ENCODE measurements at regions not wholly inside any gene's neighbourhood (a gene's known extent, or its start where the extent isn't known, plus 50 kb on each side); places are given as distances from the start of the nearest gene placed in this dataset.
"Not testable (repeated sequence)": the region's sequence is repeated elsewhere in the genome, so short reads cannot be mapped to it uniquely, and the experiment has no call there.

GRCh38 chr10:38423634-38424033, 329.5 kb downstream of the ZNF37A start:
- H3K9me3 ChIP-seq (ENCODE audit: control insufficient read depth, insufficient read depth, low read length); H3K4me3 ChIP-seq (ENCODE audit: low read length); H3K4me2 ChIP-seq (ENCODE audit: low read length); H3K4me1 ChIP-seq (ENCODE audit: control insufficient read depth, low read length); H3K27me3 ChIP-seq (ENCODE audit: control insufficient read depth, low read length); H3K79me2 ChIP-seq (ENCODE audit: control insufficient read depth, low read length); H3K9me2 ChIP-seq (replicated peaks; ENCODE audit: control insufficient read depth, low read length); H3K27ac ChIP-seq (ENCODE audit: low read depth, low read length); H3K36me3 ChIP-seq (ENCODE audit: control insufficient read depth, low read length); H3F3A ChIP-seq (ENCODE audit: control insufficient read depth, insufficient read depth); H4K20me1 ChIP-seq (ENCODE audit: control insufficient read depth, insufficient read depth, low read depth, low read length): not testable (repeated sequence)

- not testable (repeated sequence) for H3K9me3 ChIP-seq (ENCODE audit: control insufficient read depth, insufficient read depth, low read length); H3K9me2 ChIP-seq (replicated peaks; ENCODE audit: control insufficient read depth, low read length); H3F3A ChIP-seq (ENCODE audit: control insufficient read depth, insufficient read depth); H3K27me3 ChIP-seq (ENCODE audit: control insufficient read depth, low read length); H3K4me1 ChIP-seq (ENCODE audit: control insufficient read depth, low read length); H3K4me2 ChIP-seq (ENCODE audit: low read length); H3K4me3 ChIP-seq (ENCODE audit: low read length); H3K36me3 ChIP-seq (ENCODE audit: control insufficient read depth, low read length); H3K27ac ChIP-seq (ENCODE audit: low read depth, low read length); H3K79me2 ChIP-seq (ENCODE audit: control insufficient read depth, low read length); H4K20me1 ChIP-seq (ENCODE audit: control insufficient read depth, insufficient read depth, low read depth, low read length)
These were observed 336.1 kb downstream of the ZNF37A start for GRCh38 chr10:38430242-38430641.

- H3K79me2 ChIP-seq (ENCODE audit: control insufficient read depth, low read length); H3K4me2 ChIP-seq (ENCODE audit: low read length); H4K20me1 ChIP-seq (ENCODE audit: control insufficient read depth, insufficient read depth, low read depth, low read length): not testable (repeated sequence)
These were observed 343.2 kb downstream of the ZNF37A start for GRCh38 chr10:38437359-38437758.

GRCh38 chr10:38448614-38449355, 354.6 kb downstream of the ZNF37A start:
- H4K20me1 ChIP-seq (ENCODE audit: control insufficient read depth, insufficient read depth, low read depth, low read length); H3K27ac ChIP-seq (ENCODE audit: low read depth, low read length); H3K4me2 ChIP-seq (ENCODE audit: low read length); H3K4me1 ChIP-seq (ENCODE audit: control insufficient read depth, low read length); H3K36me3 ChIP-seq (ENCODE audit: control insufficient read depth, low read length); H3K4me3 ChIP-seq (ENCODE audit: low read length); H3F3A ChIP-seq (ENCODE audit: control insufficient read depth, insufficient read depth); H3K79me2 ChIP-seq (ENCODE audit: control insufficient read depth, low read length); H3K27me3 ChIP-seq (ENCODE audit: control insufficient read depth, low read length); H3K9me3 ChIP-seq (ENCODE audit: control insufficient read depth, insufficient read depth, low read length); H3K9me2 ChIP-seq (replicated peaks; ENCODE audit: control insufficient read depth, low read length): not testable (repeated sequence)

More at GRCh38 chr10:38437359-38437758, 343.2 kb downstream of the ZNF37A start:
- not testable (repeated sequence) for H3K4me3 ChIP-seq (ENCODE audit: low read length); H3F3A ChIP-seq (ENCODE audit: control insufficient read depth, insufficient read depth); H3K9me2 ChIP-seq (replicated peaks; ENCODE audit: control insufficient read depth, low read length); H3K36me3 ChIP-seq (ENCODE audit: control insufficient read depth, low read length); H3K27me3 ChIP-seq (ENCODE audit: control insufficient read depth, low read length); H3K4me1 ChIP-seq (ENCODE audit: control insufficient read depth, low read length); H3K27ac ChIP-seq (ENCODE audit: low read depth, low read length); H3K9me3 ChIP-seq (ENCODE audit: control insufficient read depth, insufficient read depth, low read length)

- not testable (repeated sequence) for H3K9me3 ChIP-seq (ENCODE audit: control insufficient read depth, insufficient read depth, low read length); H3K27me3 ChIP-seq (ENCODE audit: control insufficient read depth, low read length); H3K79me2 ChIP-seq (ENCODE audit: control insufficient read depth, low read length); H3F3A ChIP-seq (ENCODE audit: control insufficient read depth, insufficient read depth); H3K9me2 ChIP-seq (replicated peaks; ENCODE audit: control insufficient read depth, low read length); H3K4me3 ChIP-seq (ENCODE audit: low read length); H3K27ac ChIP-seq (ENCODE audit: low read depth, low read length); H4K20me1 ChIP-seq (ENCODE audit: control insufficient read depth, insufficient read depth, low read depth, low read length); H3K4me1 ChIP-seq (ENCODE audit: control insufficient read depth, low read length); H3K36me3 ChIP-seq (ENCODE audit: control insufficient read depth, low read length); H3K4me2 ChIP-seq (ENCODE audit: low read length)
These were observed 355.5 kb downstream of the ZNF37A start for GRCh38 chr10:38449618-38450017.

GRCh38 chr10:38450372-38451057, 356.4 kb downstream of the ZNF37A start:
- not testable (repeated sequence) for H3K27me3 ChIP-seq (ENCODE audit: control insufficient read depth, low read length); H3K9me2 ChIP-seq (replicated peaks; ENCODE audit: control insufficient read depth, low read length); H3K4me1 ChIP-seq (ENCODE audit: control insufficient read depth, low read length); H3K4me3 ChIP-seq (ENCODE audit: low read length); H3K4me2 ChIP-seq (ENCODE audit: low read length); H3F3A ChIP-seq (ENCODE audit: control insufficient read depth, insufficient read depth); H3K36me3 ChIP-seq (ENCODE audit: control insufficient read depth, low read length); H3K9me3 ChIP-seq (ENCODE audit: control insufficient read depth, insufficient read depth, low read length); H3K27ac ChIP-seq (ENCODE audit: low read depth, low read length); H4K20me1 ChIP-seq (ENCODE audit: control insufficient read depth, insufficient read depth, low read depth, low read length); H3K79me2 ChIP-seq (ENCODE audit: control insufficient read depth, low read length)

GRCh38 chr10:38451306-38451967, 357.3 kb downstream of the ZNF37A start:
- not testable (repeated sequence) for H3K9me3 ChIP-seq (ENCODE audit: control insufficient read depth, insufficient read depth, low read length); H4K20me1 ChIP-seq (ENCODE audit: control insufficient read depth, insufficient read depth, low read depth, low read length); H3K9me2 ChIP-seq (replicated peaks; ENCODE audit: control insufficient read depth, low read length); H3K4me2 ChIP-seq (ENCODE audit: low read length); H3K4me1 ChIP-seq (ENCODE audit: control insufficient read depth, low read length); H3K27ac ChIP-seq (ENCODE audit: low read depth, low read length); H3K36me3 ChIP-seq (ENCODE audit: control insufficient read depth, low read length); H3K4me3 ChIP-seq (ENCODE audit: low read length); H3K27me3 ChIP-seq (ENCODE audit: control insufficient read depth, low read length); H3F3A ChIP-seq (ENCODE audit: control insufficient read depth, insufficient read depth); H3K79me2 ChIP-seq (ENCODE audit: control insufficient read depth, low read length)
